IMR-90 (cell line): ENCODE measurements at regions not wholly inside any gene's neighbourhood (a gene's known extent, or its start where the extent isn't known, plus 50 kb on each side); places are given as distances from the start of the nearest gene placed in this dataset.

ENCODE experiments used
- ATAC-seq: fragments of 200-7000 bp; cut with Tn5 transposase; 2 replicates; pipeline ENCODE4 v1.9.1; 2020; ENCODE audit warnings: low read depth, mild to moderate bottlenecking, moderate library complexity
- BruUV-seq: library from RNA; stranded (reverse); fragments of 400-500 nt; replicated peaks from 2 replicates; lab custom pipeline; 2021; lab: Mats Ljungman, UMichigan
- CTCF ChIA-PET: fragments of 300-600 bp; formaldehyde crosslinking; extraction: SDS; loops from one replicate; lab custom pipeline; 2021; ENCODE audit warnings: antibody characterized with exemption; lab: Yijun Ruan, JAX
- POLR2A ChIA-PET: fragments of 300-600 bp; sonication (Branson Sonifier 250); formaldehyde crosslinking; loops from one replicate; lab custom pipeline; 2022; ENCODE audit warnings: antibody characterized with exemption; ENCODE audit not compliant: unreplicated experiment; lab: Charles Lee
- DNase-seq: peaks from one replicate; pipeline ENCODE4 v3.0.0; 2013
- H2AFZ ChIP-seq: replicated peaks from 2 replicates; pipeline ENCODE3; 2013; ENCODE audit warnings: low read length, mild to moderate bottlenecking; ENCODE audit not compliant: poor library complexity
- H2AK5ac ChIP-seq: 2 replicates; pipeline ENCODE4 v1.6.1; 2013; ENCODE audit warnings: low read depth, low read length, inconsistent platforms
- H2AK9ac ChIP-seq: replicated peaks from 2 replicates; pipeline ENCODE3; 2013; ENCODE audit warnings: mild to moderate bottlenecking, low read depth, low read length, moderate library complexity; ENCODE audit not compliant: poor library complexity
- H2BK120ac ChIP-seq: 2 replicates; pipeline ENCODE4 v1.6.1; 2013; ENCODE audit warnings: low read depth, low read length, inconsistent platforms
- H2BK15ac ChIP-seq: 3 replicates; pipeline ENCODE4 v1.6.1; 2013; ENCODE audit warnings: low read depth, low read length, inconsistent platforms
- H2BK20ac ChIP-seq: 2 replicates; pipeline ENCODE4 v1.6.1; 2013; ENCODE audit warnings: low read depth, mild to moderate bottlenecking, inconsistent platforms, low read length, moderate library complexity
- H2BK5ac ChIP-seq: 2 replicates; pipeline ENCODE4 v1.6.1; 2013; ENCODE audit warnings: mild to moderate bottlenecking, low read depth, low read length, inconsistent platforms; ENCODE audit not compliant: poor library complexity, severe bottlenecking
- H3K14ac ChIP-seq: replicated peaks from 2 replicates; pipeline ENCODE4 v1.6.1; 2013; ENCODE audit warnings: low read depth, low read length, inconsistent platforms
- H3K18ac ChIP-seq: 2 replicates; pipeline ENCODE4 v1.6.1; 2013; ENCODE audit warnings: low read depth, low read length, control low read depth
- H3K23ac ChIP-seq: 2 replicates; pipeline ENCODE4 v1.6.1; 2013; ENCODE audit warnings: low read depth, low read length, inconsistent platforms
- H3K27ac ChIP-seq: 2 replicates; pipeline ENCODE4 v1.5.1; 2013; ENCODE audit warnings: mild to moderate bottlenecking, control low read depth, low read length; ENCODE audit not compliant: insufficient read depth
- H3K27me3 ChIP-seq: 2 replicates; pipeline ENCODE4 v1.6.1; 2013; ENCODE audit warnings: low read length; ENCODE audit not compliant: control insufficient read depth, insufficient read depth
- H3K36me3 ChIP-seq: 2 replicates; pipeline ENCODE4 v1.6.1; 2013; ENCODE audit warnings: low read length, mixed read lengths; ENCODE audit not compliant: control insufficient read depth, insufficient read depth
- H3K4ac ChIP-seq: 2 replicates; pipeline ENCODE4 v1.6.1; 2013; ENCODE audit warnings: low read depth, low read length, inconsistent platforms
- H3K4me1 ChIP-seq: 2 replicates; pipeline ENCODE4 v1.6.1; 2013; ENCODE audit warnings: low read length, mixed read lengths; ENCODE audit not compliant: control insufficient read depth, insufficient read depth
- H3K4me2 ChIP-seq: 2 replicates; pipeline ENCODE4 v1.6.1; 2013; ENCODE audit warnings: low read depth, mild to moderate bottlenecking, control low read depth, low read length, moderate library complexity
- H3K4me3 ChIP-seq: 2 replicates; pipeline ENCODE4 v1.5.1; 2013; ENCODE audit warnings: low read depth, mild to moderate bottlenecking, control low read depth, low read length, moderate library complexity; ENCODE audit not compliant: insufficient read depth
- H3K56ac ChIP-seq: 2 replicates; pipeline ENCODE4 v1.6.1; 2013; ENCODE audit warnings: low read length, inconsistent platforms; ENCODE audit not compliant: insufficient read depth; ENCODE audit errors: extremely low read depth
- H3K79me1 ChIP-seq, 2 experiments: 2 replicates each; pipeline ENCODE4 v1.6.1; 2013; ENCODE audit warnings: low read length in 2 of 2, inconsistent platforms in 1 of 2, low read depth in 1 of 2
- H3K9ac ChIP-seq: 2 replicates; pipeline ENCODE4 v1.6.1; 2013; ENCODE audit warnings: low read depth, low read length, control low read depth
- H3K9me1 ChIP-seq: 2 replicates; pipeline ENCODE4 v1.6.1; 2013; ENCODE audit warnings: low read length, inconsistent platforms; ENCODE audit not compliant: insufficient read depth
- H3K9me3 ChIP-seq: 2 replicates; pipeline ENCODE4 v1.6.1; 2013; ENCODE audit warnings: low read length; ENCODE audit not compliant: control insufficient read depth, insufficient read depth
- H4K20me1 ChIP-seq: 2 replicates; pipeline ENCODE4 v1.6.1; 2013; ENCODE audit warnings: low read length, inconsistent platforms; ENCODE audit not compliant: insufficient read depth
- H4K5ac ChIP-seq: 2 replicates; pipeline ENCODE4 v1.6.1; 2013; ENCODE audit warnings: mild to moderate bottlenecking, low read depth, low read length, control low read depth
- H4K8ac ChIP-seq, 2 experiments: 2 replicates each; pipeline ENCODE4 v1.6.1; 2013; ENCODE audit warnings: low read depth in 2 of 2, low read length in 2 of 2, control low read depth in 1 of 2, inconsistent platforms in 1 of 2
- H4K91ac ChIP-seq: 2 replicates; pipeline ENCODE4 v1.6.1; 2013; ENCODE audit warnings: low read depth, low read length, inconsistent platforms; ENCODE audit not compliant: insufficient read depth
- BHLHE40 ChIP-seq: fragments of 150-350 bp; IDR thresholded peaks from 2 replicates; pipeline ENCODE4 v1.6.1; 2016; ENCODE audit warnings: mild to moderate bottlenecking, low read depth, low read length
- CEBPB ChIP-seq: IDR thresholded peaks from 2 replicates; pipeline ENCODE4 v1.6.1; 2012; ENCODE audit warnings: low read depth, low read length, improper control_type of control experiment
- FOS ChIP-seq: fragments of 150-350 bp; IDR thresholded peaks from 2 replicates; pipeline ENCODE4 v1.6.1; 2016; ENCODE audit warnings: low read depth, low read length
- RCOR1 ChIP-seq: IDR thresholded peaks from 2 replicates; pipeline ENCODE4 v1.6.1; 2012; ENCODE audit warnings: mild to moderate bottlenecking, low read length, improper control_type of control experiment; ENCODE audit not compliant: insufficient replicate concordance
- SMC3 ChIP-seq: fragments of 150-350 bp; IDR thresholded peaks from 2 replicates; pipeline ENCODE4 v1.6.1; 2016; ENCODE audit warnings: low read depth, mild to moderate bottlenecking, antibody characterized with exemption, low read length, moderate library complexity
- dilution Hi-C: fragments of 300-500 bp; cut with HindIII; formaldehyde crosslinking; loops from one replicate; pipeline ENCODE4 v1.14.3; 2018; ENCODE audit warnings: low sequenced_read_pairs; ENCODE audit not compliant: unreplicated experiment
- in situ Hi-C: fragments of 300-500 bp; cut with MboI; formaldehyde crosslinking; loops from 3 replicates; pipeline ENCODE4 v1.14.3; 2019; ENCODE audit warnings: low sequenced_read_pairs, inconsistent platforms, mixed read lengths
- intact Hi-C: fragments of 100-400 bp; cut with micrococcal nuclease; formaldehyde crosslinking; loops from 2 replicates; pipeline ENCODE4 v1.10.0; 2022

DNA sequence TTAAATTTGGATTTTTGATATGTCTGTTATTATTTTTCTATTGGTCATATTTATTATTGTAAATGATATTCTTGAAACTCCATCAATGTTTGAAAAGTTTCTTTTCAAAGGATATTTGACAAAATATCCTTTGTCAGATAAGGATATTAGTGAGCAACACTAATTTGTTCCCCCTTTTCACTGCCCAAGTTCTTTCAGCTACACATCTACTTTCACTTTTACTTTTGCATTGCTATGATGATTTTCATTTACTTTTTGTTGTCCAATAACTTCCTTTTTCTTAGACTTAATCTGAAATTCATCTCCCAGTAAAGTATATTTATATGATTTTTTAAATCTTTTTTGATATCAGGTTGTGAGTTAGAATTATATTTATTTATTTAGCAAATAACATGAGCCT, 542.3 kb upstream of the ADGRL3 start:
- ChIA-PET CTCF (no interaction called here), POLR2A (interaction anchor here (0.6 kb wide), 1 partner anchor 25 kb away, joined by 3 read pairs; no protein-coding TSS in a partner anchor)
- H2AK9ac ChIP-seq, result no peak overlapping the region
- no peaks in the 10 kb centered on the region for H3K79me1 ChIP-seq
- H3K4me2 ChIP-seq, result peak overlapping the region; percentile 93
- intact Hi-C loops (no loop called here), in situ Hi-C loops (no loop called here), dilution Hi-C loops (no loop called here)
- no peak overlapping the region for H3K27ac ChIP-seq
- H3K23ac ChIP-seq, result no peak overlapping the region
- TF ChIP-seq BHLHE40, result no peak
- no peak for TF ChIP-seq RCOR1
- TF ChIP-seq CEBPB, result no peak
- TF ChIP-seq FOS, result no peak
- no peak for TF ChIP-seq SMC3
- H4K20me1 ChIP-seq, result no peaks in the 10 kb centered on the region
- no peak overlapping the region for H3K4me3 ChIP-seq
- H2BK20ac ChIP-seq, result no peak overlapping the region
- H2BK5ac ChIP-seq, result peak overlapping the region; percentile 67
- H3K14ac ChIP-seq, result no peak overlapping the region
- no peak overlapping the region for H2BK15ac ChIP-seq
- H3K4me1 ChIP-seq, result peaks cover 7% of the 10 kb centered on the region
- H3K9me1 ChIP-seq, result no peaks in the 10 kb centered on the region
- peak overlapping the region in 1 of 2 experiments; percentile 52; a peak in 2 of 4 replicates for H4K8ac ChIP-seq
- no peaks in the 10 kb centered on the region for H3K27me3 ChIP-seq
- no peak overlapping the region for H2BK120ac ChIP-seq
- no peak overlapping the region for H4K91ac ChIP-seq
- H3K18ac ChIP-seq, result peak overlapping the region; percentile 88; the same call in 1 of the 2 replicates
- H3K9me3 ChIP-seq, result no peaks in the 10 kb centered on the region
- H3K36me3 ChIP-seq, result no peaks in the 10 kb centered on the region
- BruUV-seq, result no TSS peak
- no peak overlapping the region for H3K4ac ChIP-seq
- H3K56ac ChIP-seq, result no peak overlapping the region
- H4K5ac ChIP-seq, result no peak overlapping the region; the same call in 1 of the 2 replicates
- ATAC-seq, result peak; percentile 62; the same call in 1 of the 2 replicates
- no peak overlapping the region for H3K9ac ChIP-seq
- peak; percentile 13 for DNase-seq
- H2AFZ ChIP-seq, result no peak overlapping the region
- H2AK5ac ChIP-seq, result no peak overlapping the region
